IPS-NIHi11 (cell line): ENCODE measurements at regions not wholly inside any gene's neighbourhood (a gene's known extent, or its start where the extent isn't known, plus 50 kb on each side); places are given as distances from the start of the nearest gene placed in this dataset.
"Not testable (repeated sequence)": the region's sequence is repeated elsewhere in the genome, so short reads cannot be mapped to it uniquely, and the experiment has no call there.

Experiments
- DNase-seq: peaks from one replicate; pipeline ENCODE4 v3.0.0; 2012; ENCODE audit warnings: mixed read lengths, low spot score

DNA sequence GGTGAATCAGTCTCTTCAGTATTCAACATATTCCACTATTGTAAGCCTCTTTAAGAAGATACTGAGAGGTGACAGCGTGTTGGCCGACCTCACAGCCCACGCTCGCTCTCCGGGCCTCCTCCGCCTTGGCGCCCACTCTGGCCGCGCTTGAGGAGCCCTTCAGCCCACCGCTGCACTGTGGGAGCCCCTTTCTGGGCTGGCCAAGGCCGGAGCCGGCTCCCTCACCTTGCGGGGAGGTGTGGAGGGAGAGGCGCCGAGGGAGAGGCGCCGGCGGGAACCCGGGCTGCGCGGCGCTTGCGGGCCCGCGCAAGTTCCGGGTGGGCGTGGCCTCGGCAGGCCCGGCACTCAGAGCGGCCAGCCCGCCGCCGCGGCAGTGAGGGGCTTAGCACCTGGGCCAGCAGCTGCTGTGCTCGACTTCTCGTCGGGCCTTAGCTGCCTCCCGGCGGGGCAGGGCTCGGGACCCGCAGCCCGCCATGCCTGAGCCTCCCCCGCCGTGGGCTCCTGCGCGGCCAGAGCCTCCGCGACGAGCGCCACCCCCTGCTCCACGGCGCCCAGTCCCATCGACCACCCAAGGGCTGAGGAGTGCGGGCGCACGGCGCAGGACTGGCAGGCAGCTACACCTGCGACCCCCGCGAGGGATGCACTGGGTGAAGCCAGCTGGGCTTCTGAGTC, 306.4 kb downstream of the SEMA3D start:
- not testable (repeated sequence) for DNase-seq

DNA sequence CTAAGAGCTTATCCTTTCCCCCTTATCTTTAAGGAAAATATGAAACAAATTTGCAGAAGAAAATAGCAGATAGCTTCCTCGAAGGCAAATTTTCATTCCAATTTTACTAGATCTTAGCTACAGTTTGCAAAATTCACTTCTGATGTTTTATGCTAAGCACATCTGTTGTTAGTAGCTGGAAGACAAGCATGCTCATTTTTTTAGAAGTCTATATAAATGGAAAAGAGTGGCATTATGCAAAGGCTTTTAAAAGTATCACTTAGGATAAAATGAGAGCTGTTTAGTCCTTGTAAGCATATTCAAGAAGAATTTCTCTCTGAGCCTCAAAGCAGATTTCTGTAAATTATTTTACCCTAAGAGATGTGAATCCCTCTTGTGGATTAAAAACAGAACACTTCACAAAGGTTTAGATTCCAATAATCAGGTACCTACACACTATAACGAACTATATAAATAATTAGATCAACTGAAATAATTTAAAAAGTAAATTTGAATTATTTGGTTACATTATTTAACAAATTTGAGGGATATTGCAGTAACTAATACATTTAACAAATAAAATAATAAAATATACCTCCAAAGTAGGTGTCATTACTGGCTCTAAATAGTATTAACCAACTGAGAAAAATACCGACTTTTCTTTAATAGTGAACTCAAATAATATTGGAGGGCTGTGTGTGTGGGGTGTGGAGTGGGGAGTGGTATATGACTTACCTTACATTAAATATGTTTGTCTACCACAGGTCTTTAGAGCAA, 307.1 kb downstream of the SEMA3D start:
- no peak for DNase-seq

DNA sequence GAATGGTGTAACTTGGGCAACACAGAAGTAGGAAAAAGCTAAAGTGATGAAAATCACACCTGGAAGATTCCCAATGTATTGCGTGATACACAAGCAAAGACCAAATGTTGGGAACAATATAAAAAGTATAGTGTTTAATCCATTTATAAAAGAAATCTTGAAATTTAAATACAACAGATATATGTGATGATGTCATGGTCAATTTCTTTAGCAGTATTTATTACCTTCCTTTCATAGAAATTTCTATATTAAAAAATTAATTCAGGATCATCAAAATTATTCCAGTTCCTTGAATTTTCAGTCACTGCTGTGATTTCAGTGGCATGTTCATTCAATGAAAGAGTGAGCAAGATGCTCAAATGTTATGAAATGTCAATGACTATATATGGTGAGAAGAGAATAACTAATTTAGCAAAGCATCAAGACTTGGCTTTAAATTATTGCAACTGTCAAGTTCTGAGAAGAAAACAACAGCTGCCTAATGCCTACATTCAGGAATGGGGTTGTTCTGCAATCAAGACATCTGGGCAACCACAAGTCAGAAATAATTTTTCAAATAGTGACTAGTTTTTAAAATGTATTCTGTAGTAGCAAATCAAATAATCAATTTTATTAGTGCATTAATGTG, 308.8 kb downstream of the SEMA3D start:
- DNase-seq = no peak

DNA sequence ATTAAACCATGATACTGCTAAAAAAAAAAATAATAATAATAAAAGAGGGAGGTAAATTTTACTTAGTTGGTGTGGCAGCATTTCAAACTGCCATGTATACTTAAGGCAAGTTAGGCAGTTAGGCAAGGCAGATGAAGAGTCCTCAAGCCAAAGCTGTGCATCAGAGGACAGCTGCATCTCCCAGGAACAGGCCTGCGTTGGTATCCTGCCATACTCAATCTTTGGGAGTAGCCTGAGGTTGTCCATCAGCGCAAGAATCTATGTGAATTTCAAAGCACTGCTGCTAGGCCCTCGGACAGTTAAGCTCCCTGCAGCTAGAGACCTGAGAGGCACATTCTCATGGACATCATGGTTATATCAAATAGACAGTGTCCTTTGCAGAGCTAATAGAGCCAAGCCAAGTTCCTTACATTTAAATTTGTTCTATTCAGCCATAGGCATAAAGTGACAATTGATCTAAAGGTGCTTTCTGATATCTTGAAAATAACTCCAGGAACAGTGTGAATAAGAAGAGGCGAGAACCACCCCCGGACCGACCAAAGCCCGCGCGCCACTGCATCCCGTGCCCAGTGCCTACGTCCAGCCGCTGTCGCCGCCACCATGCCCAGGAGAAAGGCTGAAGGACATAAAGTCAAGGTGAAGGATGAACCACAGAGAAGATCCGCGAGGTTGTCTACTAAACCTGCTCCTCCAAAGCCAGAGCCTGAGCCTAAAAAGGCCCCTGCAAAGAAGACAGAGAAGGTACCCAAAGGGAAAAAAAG, 310.6 kb downstream of the SEMA3D start:
- no peak for DNase-seq

DNA sequence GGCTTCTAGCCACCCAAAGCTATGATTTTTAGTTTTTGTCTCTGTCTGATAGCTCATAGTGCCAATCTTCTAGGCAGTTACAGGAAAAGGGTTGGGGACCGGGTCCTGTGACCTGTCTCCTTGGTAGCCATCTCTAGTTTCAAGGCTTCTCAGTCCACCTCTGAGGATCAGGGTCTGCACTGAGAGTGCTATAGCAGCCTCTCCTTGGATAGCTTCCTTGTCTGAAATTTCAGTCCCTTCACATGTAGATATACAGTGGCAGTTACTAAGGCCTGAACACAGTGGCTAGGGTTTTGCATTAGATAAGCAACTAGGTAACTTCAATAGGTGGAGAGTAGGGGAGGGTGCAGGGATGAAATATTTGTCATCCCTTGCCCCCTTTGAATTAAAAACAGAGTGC, 321.3 kb downstream of the SEMA3D start:
- peak; percentile 6 for DNase-seq

DNA sequence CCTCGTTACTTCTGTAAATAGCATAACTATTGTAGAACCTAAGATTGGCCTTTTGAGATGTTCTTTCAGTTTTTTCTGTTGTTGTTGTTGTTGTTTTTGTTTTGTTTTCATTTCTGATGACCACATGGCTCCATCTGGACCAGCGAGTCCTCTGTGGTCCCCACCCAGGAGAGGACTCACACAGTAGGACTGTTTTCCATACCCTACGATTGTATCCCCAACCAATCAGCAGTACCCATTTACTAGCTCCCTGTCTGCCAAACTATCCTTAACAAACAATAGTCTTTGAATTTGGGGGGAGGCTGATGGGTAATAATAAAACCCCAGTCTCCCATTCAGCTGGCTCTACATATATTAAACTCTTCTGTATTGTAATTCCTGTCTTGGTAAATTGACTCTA, 329.5 kb downstream of the SEMA3D start:
- no peak for DNase-seq

DNA sequence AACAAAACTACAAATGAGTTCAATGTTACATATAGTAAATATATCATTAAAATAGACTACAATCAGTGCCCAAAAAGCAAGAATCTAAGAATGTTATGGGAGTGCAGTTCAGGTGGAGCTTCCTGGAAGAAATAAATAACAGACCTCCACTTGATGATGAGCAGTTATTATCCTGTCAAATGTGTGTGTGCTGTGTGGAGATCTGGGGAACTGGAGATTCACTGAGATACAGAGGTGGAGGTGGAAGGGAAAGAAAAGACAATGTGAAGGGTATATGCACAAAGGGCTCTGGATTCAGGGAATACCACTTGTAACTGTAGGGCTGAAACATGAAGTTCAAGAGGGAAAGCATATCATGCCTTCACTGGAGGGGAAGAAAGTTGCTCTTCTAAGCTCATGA, 331.1 kb downstream of the SEMA3D start:
- DNase-seq = no peak

DNA sequence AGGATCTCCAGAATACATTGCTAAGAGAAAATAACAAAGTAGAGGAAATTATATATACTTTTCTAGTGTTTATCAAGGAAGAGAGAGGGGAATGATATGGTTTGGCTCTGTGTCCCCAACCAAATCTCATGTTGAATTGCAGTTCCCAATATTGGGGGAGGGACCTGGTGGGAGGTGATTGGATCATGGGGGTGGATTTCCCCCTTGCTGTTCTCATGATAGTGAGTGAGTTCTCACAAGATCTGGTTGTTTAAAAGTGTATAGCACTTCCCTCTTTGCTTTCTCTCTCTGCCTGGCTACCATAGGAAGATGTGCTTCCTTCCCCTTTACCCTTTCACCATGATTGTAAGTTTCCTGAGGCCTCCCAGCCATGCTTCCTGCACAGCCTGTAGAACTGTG, 337.9 kb downstream of the SEMA3D start:
- not testable (repeated sequence) for DNase-seq

DNA sequence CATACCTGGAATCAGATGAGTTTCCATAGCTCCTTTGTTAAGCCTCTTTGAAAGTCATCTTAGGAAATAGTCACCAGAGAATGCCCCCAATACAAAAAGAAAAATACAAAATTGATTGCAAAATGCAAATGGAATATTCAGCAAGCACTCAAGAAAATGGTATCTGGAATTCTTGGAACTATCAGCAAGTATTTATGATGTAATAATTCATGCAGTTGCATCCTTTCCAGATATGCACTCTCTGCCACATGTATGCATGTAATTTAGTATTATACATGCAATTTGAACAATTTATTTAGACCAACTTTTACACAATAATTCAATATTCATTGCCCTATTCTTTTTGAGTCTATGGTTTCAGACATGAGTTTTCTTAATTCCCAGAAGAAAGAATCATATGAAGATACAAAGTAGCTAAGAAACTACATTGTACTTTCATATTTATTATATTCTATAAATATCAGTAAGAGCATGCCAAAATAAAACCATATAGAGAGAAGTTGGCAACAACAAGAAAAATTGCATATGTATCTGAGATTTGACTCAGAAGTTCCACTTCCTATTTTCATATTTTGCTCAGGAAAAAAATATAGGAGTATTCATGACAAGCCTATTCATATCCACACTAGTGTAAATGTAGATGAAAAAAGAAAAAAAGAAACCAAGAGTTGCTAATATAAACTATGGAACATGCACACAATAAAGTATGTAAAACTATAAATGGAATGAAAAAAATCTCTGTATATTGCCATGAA, 338.5 kb downstream of the SEMA3D start:
- DNase-seq = no peak

DNA sequence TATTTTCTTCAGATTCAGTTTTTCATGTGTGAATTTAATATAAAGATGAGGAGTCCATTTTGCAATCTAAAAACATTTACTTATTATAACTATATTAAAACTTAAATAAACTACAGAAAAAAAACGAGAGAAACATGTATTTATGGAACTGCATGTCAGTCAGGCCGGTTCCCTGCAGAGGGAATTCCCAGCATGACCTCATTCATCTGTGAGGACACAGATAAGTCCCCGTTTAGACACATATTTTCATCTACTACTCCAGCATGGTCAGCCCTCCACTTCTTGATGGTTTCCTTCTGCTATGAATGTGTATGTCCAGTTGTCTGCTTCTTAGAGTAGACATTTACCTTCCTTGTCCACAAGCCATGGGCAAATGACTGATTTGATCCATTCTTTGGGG, 339.1 kb downstream of the SEMA3D start:
- no peak for DNase-seq

DNA sequence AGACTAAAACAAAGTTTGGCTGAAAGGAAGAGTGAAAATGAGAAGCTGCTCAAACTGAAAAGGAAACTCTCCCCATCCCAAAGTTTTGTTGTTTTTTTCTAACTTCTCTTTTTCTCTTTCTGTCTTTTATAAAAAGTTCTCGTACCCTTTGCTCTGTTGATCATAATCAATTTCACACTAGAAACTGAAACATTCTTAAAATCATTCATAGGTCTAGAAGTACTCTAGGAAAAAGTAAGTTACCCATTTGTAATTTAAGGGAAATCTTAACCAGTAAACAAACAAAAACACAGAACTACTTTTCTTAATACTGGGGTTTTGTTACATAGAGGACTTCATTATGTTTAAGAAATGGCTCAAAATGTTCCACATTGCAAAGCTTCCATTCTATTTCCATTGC, 339.8 kb downstream of the SEMA3D start:
- no peak for DNase-seq

DNA sequence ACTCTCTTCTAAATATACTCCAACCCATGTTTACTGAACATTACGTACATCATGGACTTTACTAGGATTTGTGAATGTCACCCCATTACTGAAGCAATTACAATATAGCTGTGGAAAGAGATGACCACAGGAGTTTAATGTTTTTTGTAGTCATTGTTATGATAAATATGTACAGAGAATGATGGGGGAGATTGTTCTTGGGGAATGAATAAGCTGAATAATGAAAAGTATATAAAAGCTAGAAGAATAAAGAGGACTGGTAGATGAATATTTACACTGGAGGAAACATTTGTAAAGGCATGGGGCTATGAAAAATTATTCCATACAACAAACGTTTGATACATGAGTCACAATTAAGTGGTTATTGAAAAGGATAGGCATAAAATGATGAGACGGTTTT, 340.9 kb downstream of the SEMA3D start:
- DNase-seq = no peak

DNA sequence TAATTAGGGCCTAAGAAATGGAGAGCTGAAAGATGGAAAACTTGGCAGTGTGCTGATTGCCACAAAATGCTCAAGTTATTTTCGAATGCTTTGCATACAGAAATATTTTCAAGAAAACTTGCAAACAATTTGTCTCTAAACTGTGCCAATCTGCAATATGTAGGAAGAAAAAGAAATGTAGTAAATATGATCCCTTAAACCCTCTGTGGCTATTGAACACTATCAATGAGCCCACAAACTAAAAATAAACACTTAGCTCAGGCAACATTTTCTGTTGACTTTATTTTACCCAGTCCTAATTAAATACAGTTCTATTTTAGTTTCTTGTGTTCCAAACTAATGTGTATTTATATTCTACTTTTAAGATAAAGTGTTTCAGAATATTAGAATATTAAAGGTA, 342.1 kb downstream of the SEMA3D start:
- no peak for DNase-seq

DNA sequence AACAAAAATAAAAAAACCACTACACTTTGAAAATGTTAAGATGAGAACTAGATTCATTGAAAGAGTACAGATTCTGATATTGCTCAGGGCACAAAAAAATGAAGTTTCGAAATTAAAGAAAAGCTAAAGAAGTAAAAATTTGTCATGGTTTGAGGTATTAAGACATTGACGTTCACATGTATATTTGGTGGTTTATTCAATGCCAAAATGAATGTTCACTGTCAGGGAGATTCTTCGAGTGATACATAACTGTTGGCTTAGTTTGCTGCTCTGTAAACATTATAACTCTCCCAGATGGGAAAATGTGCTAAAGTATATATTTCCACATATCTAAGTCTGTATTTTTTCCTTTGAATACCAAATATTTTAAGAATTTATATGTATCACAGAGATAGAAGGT, 345.0 kb downstream of the SEMA3D start:
- no peak for DNase-seq

DNA sequence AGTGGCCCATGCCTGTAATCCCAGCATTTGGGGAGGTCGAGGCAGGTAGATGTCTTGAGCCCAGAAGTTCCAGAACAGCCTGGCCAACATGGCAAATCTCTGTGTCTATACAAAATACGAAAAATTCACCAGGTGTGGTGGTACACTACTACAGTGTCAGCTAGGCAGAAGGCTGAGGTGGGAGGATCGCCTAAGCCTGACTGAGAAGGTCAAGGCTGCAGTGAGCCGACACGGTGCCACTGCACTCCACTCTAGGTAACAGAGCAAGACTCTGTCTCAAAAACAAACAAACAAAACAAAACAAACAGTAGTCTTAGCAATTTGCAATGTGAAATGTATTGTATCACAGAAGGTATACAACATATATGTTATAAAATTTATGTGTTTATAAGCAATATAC, 348.0 kb downstream of the SEMA3D start:
- no peak for DNase-seq

DNA sequence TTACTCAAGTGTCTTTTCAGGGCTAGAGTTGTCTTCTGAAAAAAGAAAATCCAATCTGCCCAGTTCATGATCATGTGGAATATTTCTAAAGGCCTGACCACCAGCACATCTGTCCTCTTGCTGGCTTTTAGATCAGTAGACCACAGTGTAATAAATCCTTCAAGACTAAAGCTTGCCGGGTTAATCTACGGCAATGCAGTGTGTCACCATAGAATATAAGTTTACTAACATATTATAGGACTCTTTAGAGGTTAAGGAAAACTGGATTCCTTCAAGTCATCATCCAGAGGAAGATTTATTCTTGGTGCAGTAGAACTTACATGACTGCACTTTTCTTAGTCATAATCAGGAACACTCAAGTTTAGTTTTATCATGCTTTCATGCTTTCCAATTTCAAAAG, 349.5 kb downstream of the SEMA3D start:
- DNase-seq = no peak

DNA sequence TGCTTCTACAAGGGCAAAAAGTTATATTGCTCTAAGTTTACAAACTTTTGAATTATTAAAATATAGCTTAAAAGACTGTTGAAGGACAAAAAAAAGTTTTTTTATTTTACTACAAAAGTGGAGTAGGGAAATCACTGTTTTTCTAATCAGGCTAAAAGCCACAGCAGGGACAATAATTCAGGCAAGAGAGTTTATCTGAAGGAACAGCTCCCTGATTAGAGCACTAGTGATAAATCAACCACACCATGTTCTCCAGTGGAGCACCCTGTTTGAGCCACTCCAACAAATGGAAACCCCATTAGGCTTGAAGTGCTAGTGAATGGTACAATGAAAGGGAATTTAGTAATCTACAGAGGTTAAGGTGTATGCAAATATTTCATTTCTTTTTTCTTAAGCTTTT, 357.1 kb downstream of the SEMA3D start:
- DNase-seq = no peak

DNA sequence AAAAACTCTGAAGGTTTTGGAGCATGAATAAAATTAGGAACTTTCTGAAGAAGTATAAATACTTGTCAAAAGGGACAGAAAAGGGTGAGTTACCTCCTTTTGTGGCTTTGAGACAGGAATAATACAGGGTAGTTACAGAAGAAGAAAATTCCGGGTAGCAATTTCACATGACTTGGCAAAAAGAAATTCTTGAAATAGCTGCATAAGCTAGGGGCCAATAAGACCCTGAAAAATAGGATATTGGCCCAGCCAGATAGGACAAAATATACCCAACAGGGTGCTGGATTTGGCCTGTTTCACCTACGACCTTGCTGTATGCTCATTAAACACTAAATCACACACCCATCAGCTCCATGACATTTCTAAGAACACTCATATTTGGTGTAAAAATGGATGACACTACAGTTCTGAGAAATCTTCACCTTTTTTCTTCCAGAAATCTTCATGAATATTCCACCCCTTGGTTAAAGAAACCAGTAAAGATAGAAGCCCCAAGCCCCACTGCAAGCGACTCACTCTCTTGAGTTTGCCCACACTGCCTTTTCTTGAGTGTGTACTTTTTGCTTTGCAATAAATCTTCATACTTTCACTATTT, 362.7 kb downstream of the SEMA3D start:
- DNase-seq = no peak

DNA sequence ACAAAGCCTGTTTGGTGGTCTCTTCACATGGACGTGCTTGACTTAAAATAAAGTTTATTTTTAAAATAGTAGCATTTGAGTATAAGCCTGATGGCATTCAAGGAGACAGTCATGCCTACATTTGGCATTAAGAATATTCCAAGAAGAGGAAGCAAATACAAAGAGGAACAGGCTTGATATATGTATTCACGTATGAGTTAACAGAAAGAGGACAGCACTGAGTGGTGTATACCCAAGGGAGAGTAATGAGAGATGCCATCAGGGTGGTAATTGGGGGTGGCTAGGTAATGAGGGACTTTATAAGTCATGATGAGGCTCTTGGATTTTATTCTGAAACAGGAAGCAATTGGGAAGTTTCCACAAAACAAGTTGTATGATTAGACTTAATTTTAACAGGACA, 363.3 kb downstream of the SEMA3D start:
- DNase-seq = no peak

DNA sequence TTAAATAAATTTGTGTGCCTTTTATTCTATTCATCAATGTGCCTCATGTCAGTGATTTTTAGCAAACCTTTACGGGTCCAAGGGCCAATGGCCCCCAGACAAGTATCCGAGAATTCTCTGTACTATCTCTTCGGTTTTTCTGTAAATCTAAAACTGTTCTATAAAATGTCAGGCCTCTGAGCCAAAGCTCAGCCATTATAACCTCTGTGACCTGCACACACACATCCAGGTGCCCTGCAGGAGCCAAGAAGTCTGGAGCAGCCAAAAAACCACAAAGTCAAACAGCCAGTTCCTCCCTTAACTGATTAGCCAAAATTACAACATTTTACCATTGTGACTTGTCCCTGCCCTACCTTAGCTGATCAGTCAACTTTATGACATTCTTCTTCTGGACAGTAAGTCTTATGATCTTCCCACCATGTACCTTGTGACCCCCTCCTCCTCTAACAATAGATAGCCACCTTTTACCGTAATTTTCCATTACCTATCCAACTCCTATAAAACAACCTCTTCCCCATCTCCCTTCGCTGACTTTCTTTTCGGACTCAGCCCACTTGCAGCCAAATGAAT, 363.8 kb downstream of the SEMA3D start:
- no peak for DNase-seq
